ENCODE measurements at regions not wholly inside any gene's neighbourhood (a gene's known extent, or its start where the extent isn't known, plus 50 kb on each side); places are given as distances from the start of the nearest gene placed in this dataset.
"Not testable (repeated sequence)": the region's sequence is repeated elsewhere in the genome, so short reads cannot be mapped to it uniquely, and the experiment has no call there.

DNA sequence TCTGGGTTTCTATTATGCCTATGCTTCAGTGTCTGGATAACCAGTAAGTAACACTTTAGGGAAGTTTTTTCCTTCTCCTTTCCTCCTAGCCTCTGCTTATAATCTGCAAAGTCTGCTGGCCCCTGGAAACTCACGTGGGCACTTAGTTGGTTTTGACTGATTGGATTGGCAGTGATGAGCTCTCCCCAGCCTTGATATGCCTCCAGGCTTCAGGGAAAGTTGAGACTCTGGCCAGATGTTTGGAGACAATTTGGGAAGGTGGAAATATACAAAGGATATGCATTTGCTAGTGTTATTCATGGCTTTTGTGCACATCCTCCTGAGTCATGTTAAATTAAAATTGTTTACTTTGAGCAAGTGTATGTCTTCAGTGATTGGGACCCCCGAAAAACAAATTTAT, 160.2 kb upstream of the IL12B start:
- DNase-seq (ENCODE audit: low read depth) = no peak
- TF ChIP-seq, protein P1, sequence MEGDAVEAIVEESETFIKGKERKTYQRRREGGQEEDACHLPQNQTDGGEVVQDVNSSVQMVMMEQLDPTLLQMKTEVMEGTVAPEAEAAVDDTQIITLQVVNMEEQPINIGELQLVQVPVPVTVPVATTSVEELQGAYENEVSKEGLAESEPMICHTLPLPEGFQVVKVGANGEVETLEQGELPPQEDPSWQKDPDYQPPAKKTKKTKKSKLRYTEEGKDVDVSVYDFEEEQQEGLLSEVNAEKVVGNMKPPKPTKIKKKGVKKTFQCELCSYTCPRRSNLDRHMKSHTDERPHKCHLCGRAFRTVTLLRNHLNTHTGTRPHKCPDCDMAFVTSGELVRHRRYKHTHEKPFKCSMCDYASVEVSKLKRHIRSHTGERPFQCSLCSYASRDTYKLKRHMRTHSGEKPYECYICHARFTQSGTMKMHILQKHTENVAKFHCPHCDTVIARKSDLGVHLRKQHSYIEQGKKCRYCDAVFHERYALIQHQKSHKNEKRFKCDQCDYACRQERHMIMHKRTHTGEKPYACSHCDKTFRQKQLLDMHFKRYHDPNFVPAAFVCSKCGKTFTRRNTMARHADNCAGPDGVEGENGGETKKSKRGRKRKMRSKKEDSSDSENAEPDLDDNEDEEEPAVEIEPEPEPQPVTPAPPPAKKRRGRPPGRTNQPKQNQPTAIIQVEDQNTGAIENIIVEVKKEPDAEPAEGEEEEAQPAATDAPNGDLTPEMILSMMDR (conservative IDR thresholded peaks at IDR 0.05; ENCODE audit: low read length) = no peak
- no peak overlapping the region for H3K4me3 ChIP-seq (ENCODE audit: low read length)

DNA sequence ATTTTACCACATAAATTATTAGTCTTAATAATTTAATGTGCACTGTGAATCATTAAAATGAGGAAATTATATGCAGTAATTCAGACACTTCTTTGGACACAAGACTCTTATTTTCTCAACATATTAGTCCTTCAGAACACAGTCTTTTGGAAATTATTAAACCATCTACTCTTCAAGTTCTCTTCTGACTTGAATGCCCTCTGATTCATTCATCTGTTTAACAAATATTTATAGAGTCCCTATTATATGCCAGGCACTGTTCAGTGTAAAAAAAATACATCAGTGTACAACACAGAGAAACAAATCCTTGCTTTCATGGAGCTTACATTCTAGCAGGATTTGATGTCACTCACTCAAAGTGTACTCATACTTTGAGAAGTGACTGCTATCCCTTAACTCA, 163.4 kb upstream of the IL12B start:
- no peak for DNase-seq (ENCODE audit: low read depth)
- H3K4me3 ChIP-seq (ENCODE audit: low read length) = no peak overlapping the region
- TF ChIP-seq, protein P1 (conservative IDR thresholded peaks at IDR 0.05; ENCODE audit: low read length) = no peak

DNA sequence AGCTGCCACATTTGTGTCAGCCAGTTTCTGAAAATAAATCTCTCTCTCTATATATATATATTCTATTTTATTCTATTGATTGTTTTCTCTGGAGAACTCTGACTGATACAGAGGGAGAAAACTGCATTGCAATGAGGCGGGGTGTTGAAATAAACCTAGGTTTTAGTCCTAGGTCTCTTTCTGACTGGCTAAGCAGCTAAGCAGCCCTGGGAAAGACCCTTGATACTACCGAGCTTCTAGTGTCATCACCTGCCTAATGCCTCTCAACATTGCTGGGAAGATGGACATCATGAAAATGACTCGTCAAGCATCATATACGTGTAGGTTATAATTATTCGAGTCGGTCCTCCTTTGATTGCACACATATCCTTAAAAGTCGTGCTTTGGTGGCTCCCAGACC, 166.5 kb upstream of the IL12B start:
- no peak overlapping the region for H3K4me3 ChIP-seq (ENCODE audit: low read length)
- DNase-seq (ENCODE audit: low read depth) = no peak
- TF ChIP-seq, protein P1 (conservative IDR thresholded peaks at IDR 0.05; ENCODE audit: low read length) = no peak

DNA sequence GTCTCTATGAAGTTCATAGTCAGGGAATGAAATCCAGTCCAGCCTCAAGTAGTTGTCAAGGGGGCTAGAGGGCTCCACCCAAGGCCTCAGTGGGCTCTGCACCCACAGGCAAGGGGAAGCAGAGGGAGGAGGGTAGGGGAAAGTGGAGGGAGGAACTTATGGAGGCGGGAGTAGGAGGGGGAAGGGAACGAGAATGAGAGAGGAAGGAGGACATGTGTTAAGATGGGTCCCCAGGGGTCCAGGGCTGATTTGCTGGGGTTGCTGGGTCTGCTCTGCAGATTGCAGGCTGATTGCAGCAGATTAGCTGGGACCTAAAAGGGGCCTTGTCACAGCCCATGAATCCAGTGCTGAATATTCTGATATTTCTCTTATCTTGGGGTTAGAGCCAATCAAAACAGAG, 166.9 kb upstream of the IL12B start:
- TF ChIP-seq, protein P1 (conservative IDR thresholded peaks at IDR 0.05; ENCODE audit: low read length) = no peak
- DNase-seq (ENCODE audit: low read depth) = no peak
- H3K4me3 ChIP-seq (ENCODE audit: low read length) = no peak overlapping the region

DNA sequence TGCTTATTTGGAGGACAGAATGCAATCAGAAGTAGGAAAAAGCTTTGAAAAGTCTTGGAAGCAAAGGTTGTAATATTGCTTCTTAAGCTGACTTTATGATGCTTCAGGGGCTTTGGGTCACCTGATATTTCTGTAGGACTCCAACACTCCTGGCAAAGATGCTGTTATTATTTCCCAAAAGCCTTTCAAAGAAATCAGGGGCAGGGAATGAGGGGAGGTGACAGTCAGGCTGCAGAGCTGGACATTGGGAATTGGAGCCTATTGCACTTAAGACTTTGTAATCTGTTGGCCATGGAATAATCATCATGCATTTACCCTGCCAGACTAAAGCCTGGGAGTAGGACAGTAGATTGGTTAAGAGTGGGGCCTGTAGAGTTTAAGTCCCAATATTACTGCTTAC, 168.3 kb upstream of the IL12B start:
- TF ChIP-seq, protein P1 (conservative IDR thresholded peaks at IDR 0.05; ENCODE audit: low read length) = no peak
- no peak overlapping the region for H3K4me3 ChIP-seq (ENCODE audit: low read length)
- no peak for DNase-seq (ENCODE audit: low read depth)

DNA sequence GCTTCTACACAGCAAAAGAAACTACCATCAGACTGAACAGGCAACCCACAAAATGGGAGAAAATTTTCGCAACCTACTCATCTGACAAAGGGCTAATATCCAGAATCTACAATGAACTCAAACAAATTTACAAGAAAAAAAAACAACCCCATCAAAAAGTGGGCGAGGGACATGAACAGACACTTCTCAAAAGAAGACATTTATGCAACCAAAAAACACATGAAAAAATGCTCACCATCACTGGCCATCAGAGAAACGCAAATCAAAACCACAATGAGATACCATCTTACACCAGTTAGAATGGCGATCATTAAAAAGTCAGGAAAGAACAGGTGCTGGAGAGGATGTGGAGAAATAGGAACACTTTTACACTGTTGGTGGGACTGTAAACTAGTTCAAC, 171.8 kb upstream of the IL12B start:
- not testable (repeated sequence) for DNase-seq (ENCODE audit: low read depth); H3K4me3 ChIP-seq (ENCODE audit: low read length)

DNA sequence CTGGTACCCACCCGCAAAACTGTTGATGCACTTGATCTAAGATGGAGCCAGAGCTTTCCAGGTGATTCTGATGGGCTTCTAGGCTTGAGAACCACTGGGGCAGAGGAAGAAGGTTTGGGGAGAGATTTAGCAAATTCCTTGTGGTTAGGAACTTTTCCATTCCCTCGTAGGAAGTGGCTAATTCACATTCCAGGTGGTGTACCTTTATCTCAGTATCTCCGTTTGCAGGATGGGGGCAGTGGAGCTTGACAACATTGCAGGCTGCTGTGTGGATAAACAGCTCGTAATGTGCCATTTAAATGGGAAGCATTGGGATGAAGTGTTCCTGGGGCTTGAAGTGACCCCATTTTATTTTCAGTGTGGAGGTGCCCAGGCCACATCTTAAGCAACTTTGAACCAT, 172.9 kb upstream of the IL12B start:
- TF ChIP-seq, protein P1 (conservative IDR thresholded peaks at IDR 0.05; ENCODE audit: low read length) = no peak
- H3K4me3 ChIP-seq (ENCODE audit: low read length) = no peak overlapping the region
- no peak for DNase-seq (ENCODE audit: low read depth)

Measured in AG10803 (cell line).